Endothelial cell of umbilical vein (primary cell): ENCODE measurements at regions not wholly inside any gene's neighbourhood (a gene's known extent, or its start where the extent isn't known, plus 50 kb on each side); places are given as distances from the start of the nearest gene placed in this dataset.

ENCODE experiments used
- BruUV-seq: library from RNA; stranded (reverse); fragments of 400-500 nt; replicated peaks from 2 replicates; lab custom pipeline; 2021; lab: Mats Ljungman, UMichigan
- CTCF ChIA-PET: fragments of 300-600, 350-600 bp; sonication (Branson Sonifier 250); formaldehyde crosslinking; loops from one replicate; lab custom pipeline; 2021; ENCODE audit warnings: antibody characterized with exemption, inconsistent platforms; lab: Charles Lee
- POLR2A ChIA-PET: fragments of 300-600, 350-600 bp; sonication (Branson Sonifier 250); formaldehyde crosslinking; loops from one replicate; lab custom pipeline; 2021; ENCODE audit warnings: antibody characterized with exemption, inconsistent platforms; lab: Charles Lee
- DNase-seq: peaks from one replicate; pipeline ENCODE4 v3.0.0-alpha.2; 2011; ENCODE audit warnings: low read depth, low spot score
- FAIRE-seq: peaks from 2 replicates; lab custom pipeline; 2011; peaks lifted over from hg19 to GRCh38; lab: Jason Lieb, UNC
- H2AFZ ChIP-seq: 2 replicates; pipeline ENCODE4 v1.6.0; 2012; ENCODE audit warnings: low read depth, low read length, control low read depth, inconsistent platforms
- H3K27ac ChIP-seq: 2 replicates; pipeline ENCODE4 v1.5.1; 2011; ENCODE audit warnings: low read depth, mild to moderate bottlenecking, control low read depth, low read length, moderate library complexity; ENCODE audit not compliant: insufficient read depth
- H3K27me3 ChIP-seq, 2 experiments: 2 replicates each; pipeline versions ENCODE4 v1.6.0 to v1.6.1; 2011; ENCODE audit warnings: low read length in 2 of 2, mixed read lengths in 1 of 2; ENCODE audit not compliant: control insufficient read depth in 2 of 2, insufficient read depth in 2 of 2
- H3K36me3 ChIP-seq, 2 experiments: 2 replicates in 1 of 2; 3 replicates in 1 of 2; pipeline ENCODE4 v1.5.1; 2011; ENCODE audit warnings: low read length in 2 of 2, mild to moderate bottlenecking in 1 of 2, moderate library complexity in 1 of 2; ENCODE audit not compliant: control insufficient read depth in 2 of 2, insufficient read depth in 2 of 2; ENCODE audit errors: extremely low read depth in 1 of 2
- H3K4me1 ChIP-seq: 3 replicates; pipeline ENCODE4 v1.5.1; 2011; ENCODE audit warnings: mild to moderate bottlenecking, low read length; ENCODE audit not compliant: control insufficient read depth, insufficient read depth; ENCODE audit errors: extremely low read depth
- H3K4me2 ChIP-seq: 2 replicates; pipeline ENCODE4 v1.6.1; 2011; ENCODE audit warnings: low read length, control low read depth, mixed read lengths; ENCODE audit not compliant: insufficient read depth
- H3K4me3 ChIP-seq, 3 experiments: fragments of 200-600 bp in 1 of 3; sonication (generic), shearing (Covaris generic) in 1 of 3; replicated peaks in 1 of 3; 2 replicates each; pipeline ENCODE4 v1.5.1; 2011 to 2016; ENCODE audit warnings: control low read depth in 3 of 3, low read length in 3 of 3, mild to moderate bottlenecking in 2 of 3, inconsistent platforms in 1 of 3, low read depth in 1 of 3, moderate library complexity in 1 of 3; ENCODE audit not compliant: insufficient read depth in 1 of 3
- H3K79me2 ChIP-seq: 2 replicates; pipeline ENCODE4 v1.6.0; 2012; ENCODE audit warnings: low read length, inconsistent platforms; ENCODE audit not compliant: control insufficient read depth, insufficient read depth
- H3K9ac ChIP-seq: replicated peaks from 2 replicates; pipeline ENCODE3; 2011; ENCODE audit warnings: low read length, control low read depth; ENCODE audit not compliant: insufficient read depth; ENCODE audit errors: extremely low read depth
- H3K9me1 ChIP-seq: replicated peaks from 3 replicates; pipeline ENCODE4 v1.6.0; 2011; ENCODE audit warnings: mild to moderate bottlenecking, low read length; ENCODE audit not compliant: control insufficient read depth, insufficient read depth; ENCODE audit errors: extremely low read depth
- H3K9me3 ChIP-seq: replicated peaks from 2 replicates; pipeline ENCODE4 v1.5.1; 2012; ENCODE audit warnings: low read length, inconsistent platforms; ENCODE audit not compliant: control insufficient read depth, insufficient read depth
- H4K20me1 ChIP-seq: replicated peaks from 2 replicates; pipeline ENCODE3; 2011; ENCODE audit warnings: mild to moderate bottlenecking, low read length; ENCODE audit not compliant: control insufficient read depth, insufficient read depth; ENCODE audit errors: extremely low read depth
- FOS ChIP-seq: IDR thresholded peaks from 2 replicates; pipeline ENCODE4 v1.6.1; 2011; ENCODE audit warnings: mild to moderate bottlenecking, low read length, moderate library complexity, borderline replicate concordance; ENCODE audit not compliant: insufficient read depth
- GATA2 ChIP-seq: IDR thresholded peaks from 2 replicates; pipeline ENCODE4 v1.7.0; 2011; ENCODE audit warnings: low read depth, mild to moderate bottlenecking, moderate library complexity, mixed read lengths, low read length; ENCODE audit not compliant: insufficient read length, insufficient read depth
- JUN ChIP-seq: IDR thresholded peaks from 2 replicates; pipeline ENCODE4 v1.6.1; 2011; ENCODE audit warnings: borderline replicate concordance, low read depth; ENCODE audit not compliant: insufficient read length, insufficient read depth
- MYC ChIP-seq: IDR thresholded peaks from one replicate; pipeline ENCODE4 v1.6.1; 2011; ENCODE audit warnings: mild to moderate bottlenecking, low read depth, low read length
- POLR2A ChIP-seq: IDR thresholded peaks from 2 replicates; pipeline ENCODE4 v1.6.1; 2012; ENCODE audit warnings: low read depth, mild to moderate bottlenecking, control low read depth, low read length
- POLR2AphosphoS5 ChIP-seq: IDR thresholded peaks from 2 replicates; pipeline ENCODE4 v1.6.1; 2012; ENCODE audit warnings: low read depth, mild to moderate bottlenecking, control low read depth, low read length, moderate library complexity; ENCODE audit not compliant: insufficient read depth
- dilution Hi-C: fragments of 300-500 bp; cut with MboI; formaldehyde crosslinking; loops from one replicate; pipeline ENCODE4 v1.15.0; 2019; ENCODE audit warnings: low sequenced_read_pairs; ENCODE audit not compliant: extremely low pct_ligation_motif_present
- intact Hi-C: fragments of 100-400 bp; cut with micrococcal nuclease; formaldehyde crosslinking; loops from one replicate; pipeline ENCODE4 v1.10.0; 2022
- TF ChIP-seq, protein P1 (sequence below), 2 donors: IDR thresholded peaks; 1 replicate in 1 of 2; 2 replicates in 1 of 2; pipeline ENCODE4 v1.5.1; 2011; ENCODE audit warnings: low read length in 2 of 2, mild to moderate bottlenecking in 2 of 2, moderate library complexity in 2 of 2, control low read depth in 1 of 2, inconsistent platforms in 1 of 2, low read depth in 1 of 2; ENCODE audit not compliant: insufficient read depth in 1 of 2; ENCODE audit errors: extremely low read depth in 1 of 2
- TF ChIP-seq, protein P2 (sequence below): IDR thresholded peaks from 2 replicates; pipeline ENCODE4 v1.6.1; 2011; ENCODE audit not compliant: insufficient read depth, insufficient read length

- POLR2A ChIA-PET = no interaction called here
- CTCF ChIA-PET = no interaction called here
- Histone ChIP-seq H3K4me2 (no peak overlapping the region), H3K79me2 (no peaks in the 10 kb centered on the region), H3K4me3 (no peak overlapping the region), H3K27ac (no peak overlapping the region), H3K9me1 (no peaks in the 10 kb centered on the region), H4K20me1 (no peaks in the 10 kb centered on the region), H2AFZ (no peak overlapping the region), H3K9ac (no peak overlapping the region), H3K4me1 (no peaks in the 10 kb centered on the region), H3K27me3 (no peaks in the 10 kb centered on the region), H3K36me3 (no peaks in the 10 kb centered on the region), H3K9me3 (no peaks in the 10 kb centered on the region)
- DNase-seq (no peak), FAIRE-seq (no peak)
- BruUV-seq = no TSS peak
- no peak for TF ChIP-seq FOS
- no peak for TF ChIP-seq JUN
- TF ChIP-seq GATA2 = no peak
- no peak for TF ChIP-seq POLR2AphosphoS5
- TF ChIP-seq, protein P1, sequence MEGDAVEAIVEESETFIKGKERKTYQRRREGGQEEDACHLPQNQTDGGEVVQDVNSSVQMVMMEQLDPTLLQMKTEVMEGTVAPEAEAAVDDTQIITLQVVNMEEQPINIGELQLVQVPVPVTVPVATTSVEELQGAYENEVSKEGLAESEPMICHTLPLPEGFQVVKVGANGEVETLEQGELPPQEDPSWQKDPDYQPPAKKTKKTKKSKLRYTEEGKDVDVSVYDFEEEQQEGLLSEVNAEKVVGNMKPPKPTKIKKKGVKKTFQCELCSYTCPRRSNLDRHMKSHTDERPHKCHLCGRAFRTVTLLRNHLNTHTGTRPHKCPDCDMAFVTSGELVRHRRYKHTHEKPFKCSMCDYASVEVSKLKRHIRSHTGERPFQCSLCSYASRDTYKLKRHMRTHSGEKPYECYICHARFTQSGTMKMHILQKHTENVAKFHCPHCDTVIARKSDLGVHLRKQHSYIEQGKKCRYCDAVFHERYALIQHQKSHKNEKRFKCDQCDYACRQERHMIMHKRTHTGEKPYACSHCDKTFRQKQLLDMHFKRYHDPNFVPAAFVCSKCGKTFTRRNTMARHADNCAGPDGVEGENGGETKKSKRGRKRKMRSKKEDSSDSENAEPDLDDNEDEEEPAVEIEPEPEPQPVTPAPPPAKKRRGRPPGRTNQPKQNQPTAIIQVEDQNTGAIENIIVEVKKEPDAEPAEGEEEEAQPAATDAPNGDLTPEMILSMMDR (IDR thresholded peaks at IDR 0.05; ENCODE audit: extremely low read depth in 1 of 2, insufficient read depth in 1 of 2, low read depth in 1 of 2, low read length in 2 of 2) = no peak
- no peak for TF ChIP-seq POLR2A
- TF ChIP-seq MYC = no peak
- TF ChIP-seq, protein P2, sequence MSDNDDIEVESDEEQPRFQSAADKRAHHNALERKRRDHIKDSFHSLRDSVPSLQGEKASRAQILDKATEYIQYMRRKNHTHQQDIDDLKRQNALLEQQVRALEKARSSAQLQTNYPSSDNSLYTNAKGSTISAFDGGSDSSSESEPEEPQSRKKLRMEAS = no peak
- dilution Hi-C loops (no loop called here), intact Hi-C loops (no loop called here)
Observed at GRCh38 chr9:107148216-107148615, 134.9 kb upstream of the RAD23B start.
